HCT116 (cell line): ENCODE measurements at regions not wholly inside any gene's neighbourhood (a gene's known extent, or its start where the extent isn't known, plus 50 kb on each side); places are given as distances from the start of the nearest gene placed in this dataset.

ENCODE experiments used
- ATAC-seq: fragments of 200-7000 bp; cut with Tn5 transposase; 2 replicates; pipeline ENCODE4 v1.9.1; 2020; ENCODE audit warnings: mild to moderate bottlenecking, moderate library complexity
- BruUV-seq: library from RNA; stranded (reverse); fragments of 400-500 nt; replicated peaks from 2 replicates; lab custom pipeline; 2021; lab: Mats Ljungman, UMichigan
- CTCF ChIA-PET: fragments of 300-600 bp; sonication (Branson Sonifier 250); formaldehyde crosslinking; loops from one replicate; lab custom pipeline; 2021; ENCODE audit warnings: antibody characterized with exemption; lab: Charles Lee
- POLR2A ChIA-PET: fragments of 300-600, 350-600 bp; sonication (Branson Sonifier 250); formaldehyde crosslinking; loops from one replicate; lab custom pipeline; 2021; ENCODE audit warnings: antibody characterized with exemption; lab: Charles Lee
- RAD21 ChIA-PET, 2 experiments: fragments of 300-600 bp; sonication (Branson Sonifier 250); formaldehyde crosslinking; loops; one replicate each; lab custom pipeline; 2023; ENCODE audit warnings: low total read pairs in 2 of 2; ENCODE audit not compliant: uncharacterized antibody in 2 of 2, unreplicated experiment in 2 of 2, low non-redundant PET in 1 of 2; lab: Charles Lee
- DNase-seq: peaks from one replicate; pipeline ENCODE4 v3.0.0-alpha.2; 2010; ENCODE audit warnings: low read depth, low spot score
- H2AFZ ChIP-seq: fragments of 200-600 bp; shearing (Covaris generic), sonication (generic); 2 replicates; pipeline ENCODE4 v1.6.1; 2017; ENCODE audit warnings: low read depth, mixed run types, mixed read lengths, antibody characterized with exemption, low read length; ENCODE audit not compliant: poor library complexity, severe bottlenecking
- H3K27ac ChIP-seq: 2 replicates; pipeline ENCODE4 v1.5.1; 2012; ENCODE audit warnings: low read depth, low read length
- H3K27me3 ChIP-seq: fragments of 200-600 bp; sonication (generic); 2 replicates; pipeline ENCODE4 v1.6.1; 2016; ENCODE audit warnings: mixed run types, low read length, mixed read lengths; ENCODE audit not compliant: insufficient read depth
- H3K36me3 ChIP-seq, 2 experiments: fragments of 200-500 bp in 1 of 2; fragments of 200-600 bp in 1 of 2; sonication (Bioruptor generic) in 1 of 2; sonication (generic) in 1 of 2; 2 replicates each; pipeline versions ENCODE4 v1.5.1 to v1.6.1; 2014 to 2016; ENCODE audit warnings: low read length in 2 of 2, inconsistent platforms in 1 of 2, mixed read lengths in 1 of 2, mixed run types in 1 of 2; ENCODE audit not compliant: insufficient read depth in 2 of 2, control insufficient read depth in 1 of 2
- H3K4me1 ChIP-seq, 2 experiments: fragments of 200-600 bp in 1 of 2; sonication (generic) in 1 of 2; 2 replicates each; pipeline versions ENCODE4 v1.5.1 to v1.6.1; 2012 to 2017; ENCODE audit warnings: low read length in 2 of 2, inconsistent platforms in 1 of 2, mild to moderate bottlenecking in 1 of 2, mixed read lengths in 1 of 2, mixed run types in 1 of 2, moderate library complexity in 1 of 2; ENCODE audit not compliant: insufficient read depth in 2 of 2, control insufficient read depth in 1 of 2
- H3K4me2 ChIP-seq: fragments of 200-600 bp; sonication (generic); 2 replicates; pipeline ENCODE4 v1.6.1; 2017; ENCODE audit warnings: mixed run types, low read length, mixed read lengths
- H3K4me3 ChIP-seq, 2 experiments: fragments of 200-600 bp in 1 of 2; sonication (generic) in 1 of 2; replicated peaks in 1 of 2; 2 replicates each; pipeline ENCODE4 v1.5.1; 2011 to 2016; ENCODE audit warnings: low read length in 2 of 2, control low read depth in 1 of 2, low read depth in 1 of 2, mild to moderate bottlenecking in 1 of 2, mixed read lengths in 1 of 2, mixed run types in 1 of 2
- H3K79me2 ChIP-seq: fragments of 200-600 bp; sonication (generic); 2 replicates; pipeline ENCODE4 v1.6.1; 2017; ENCODE audit warnings: mild to moderate bottlenecking, mixed run types, low read length, moderate library complexity, mixed read lengths; ENCODE audit not compliant: insufficient read depth
- H3K9ac ChIP-seq: fragments of 200-600 bp; sonication (generic); 2 replicates; pipeline ENCODE4 v1.6.1; 2016; ENCODE audit warnings: low read length, mixed read lengths
- H3K9me2 ChIP-seq: fragments of 200-600 bp; sonication (generic), shearing (Covaris generic); 2 replicates; pipeline ENCODE4 v1.6.1; 2017; ENCODE audit warnings: mixed run types, mild to moderate bottlenecking, moderate library complexity; ENCODE audit not compliant: insufficient read depth
- H3K9me3 ChIP-seq, 2 experiments: fragments of 200-500 bp in 1 of 2; fragments of 200-600 bp in 1 of 2; sonication (Bioruptor generic) in 1 of 2; sonication (generic) in 1 of 2; 2 replicates each; pipeline ENCODE4 v1.6.1; 2014 to 2017; ENCODE audit warnings: low read length in 2 of 2, mixed read lengths in 2 of 2, inconsistent platforms in 1 of 2, low read depth in 1 of 2, mild to moderate bottlenecking in 1 of 2, mixed run types in 1 of 2, moderate library complexity in 1 of 2; ENCODE audit not compliant: control insufficient read depth in 1 of 2, insufficient read depth in 1 of 2
- H4K20me1 ChIP-seq: fragments of 200-600 bp; sonication (generic), shearing (Covaris generic); 2 replicates; pipeline ENCODE4 v1.6.1; 2017; ENCODE audit warnings: mixed run types, mild to moderate bottlenecking, moderate library complexity; ENCODE audit not compliant: insufficient read depth
- CEBPB ChIP-seq: IDR thresholded peaks from 2 replicates; pipeline ENCODE4 v1.6.1; 2012; ENCODE audit warnings: low read depth
- EGR1 ChIP-seq: IDR thresholded peaks from 2 replicates; pipeline ENCODE4 v1.6.1; 2012; ENCODE audit warnings: low read depth
- ELF1 ChIP-seq: IDR thresholded peaks from 2 replicates; pipeline ENCODE4 v1.6.1; 2012; ENCODE audit warnings: low read depth, borderline replicate concordance
- EZH2 ChIP-seq: fragments of 200-600 bp; sonication (generic); IDR thresholded peaks from 2 replicates; pipeline ENCODE4 v1.6.1; 2017; ENCODE audit warnings: antibody characterized with exemption, mixed run types
- FOSL1 ChIP-seq: IDR thresholded peaks from 2 replicates; pipeline ENCODE4 v1.6.1; 2012; ENCODE audit warnings: low read depth
- JUND ChIP-seq: IDR thresholded peaks from 2 replicates; pipeline ENCODE4 v1.6.1; 2012
- POLR2A ChIP-seq: IDR thresholded peaks from 2 replicates; pipeline ENCODE4 v1.7.0; 2011; ENCODE audit warnings: borderline replicate concordance; ENCODE audit not compliant: insufficient read depth, insufficient read length; ENCODE audit errors: extremely low read depth
- SIN3A ChIP-seq: IDR thresholded peaks from 2 replicates; pipeline ENCODE4 v1.6.1; 2012; ENCODE audit warnings: low read depth
- ZFX ChIP-seq: fragments of 450-650 bp; IDR thresholded peaks from 2 replicates; pipeline ENCODE4 v1.6.1; 2017
- ZNF274 ChIP-seq: fragments of 200-500 bp; sonication (Bioruptor generic); IDR thresholded peaks from 2 replicates; pipeline ENCODE4 v1.6.1; 2014; ENCODE audit warnings: mild to moderate bottlenecking, low read depth, low read length, inconsistent platforms
- intact Hi-C: fragments of 100-400 bp; cut with micrococcal nuclease; formaldehyde crosslinking; loops from 2 replicates; pipeline ENCODE4 v1.10.0; 2022
- TF ChIP-seq, protein P1 (sequence below): IDR thresholded peaks from 2 replicates; pipeline ENCODE4 v1.6.1; 2011; ENCODE audit warnings: mild to moderate bottlenecking, low read length, moderate library complexity; ENCODE audit not compliant: insufficient replicate concordance; ENCODE audit errors: extremely low read depth
- TF ChIP-seq, protein P2 (sequence below): IDR thresholded peaks from 2 replicates; pipeline ENCODE4 v1.6.1; 2012

DNA sequence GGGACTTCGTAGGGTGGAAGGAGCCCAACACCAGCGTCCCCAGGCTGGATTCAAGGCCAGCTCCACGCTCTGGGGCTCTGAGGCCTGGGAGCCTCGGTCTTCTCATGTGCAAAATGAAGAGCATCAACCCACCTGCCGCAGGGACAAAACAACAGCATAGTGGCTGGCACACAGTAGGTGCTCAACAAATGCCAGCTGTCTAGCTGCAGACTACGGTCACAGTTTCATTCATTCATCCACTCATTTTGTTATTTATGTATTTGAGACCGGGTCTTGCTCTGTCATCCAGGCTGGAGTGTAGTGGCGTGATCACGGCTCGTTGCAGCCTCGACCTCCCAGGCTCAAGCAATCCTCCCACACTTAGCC is 60.7 kb downstream of the CEBPB start:
- ChIA-PET POLR2A (no interaction called here), RAD21 (no interaction called here), CTCF (no interaction called here)
- H3K79me2 ChIP-seq = no peaks in the 10 kb centered on the region
- peaks cover 14 to 29% of the 10 kb centered on the region in 2 experiments; a peak in 3 of 4 replicates for H3K4me1 ChIP-seq
- H3K27me3 ChIP-seq = no peaks in the 10 kb centered on the region
- no peaks in the 10 kb centered on the region for H3K9me3 ChIP-seq
- ATAC-seq = no peak
- H3K27ac ChIP-seq = no peak overlapping the region; the same call in 1 of the 2 replicates
- no peak for TF ChIP-seq JUND
- TF ChIP-seq CEBPB = no peak
- TF ChIP-seq SIN3A = no peak
- TF ChIP-seq, protein P1, sequence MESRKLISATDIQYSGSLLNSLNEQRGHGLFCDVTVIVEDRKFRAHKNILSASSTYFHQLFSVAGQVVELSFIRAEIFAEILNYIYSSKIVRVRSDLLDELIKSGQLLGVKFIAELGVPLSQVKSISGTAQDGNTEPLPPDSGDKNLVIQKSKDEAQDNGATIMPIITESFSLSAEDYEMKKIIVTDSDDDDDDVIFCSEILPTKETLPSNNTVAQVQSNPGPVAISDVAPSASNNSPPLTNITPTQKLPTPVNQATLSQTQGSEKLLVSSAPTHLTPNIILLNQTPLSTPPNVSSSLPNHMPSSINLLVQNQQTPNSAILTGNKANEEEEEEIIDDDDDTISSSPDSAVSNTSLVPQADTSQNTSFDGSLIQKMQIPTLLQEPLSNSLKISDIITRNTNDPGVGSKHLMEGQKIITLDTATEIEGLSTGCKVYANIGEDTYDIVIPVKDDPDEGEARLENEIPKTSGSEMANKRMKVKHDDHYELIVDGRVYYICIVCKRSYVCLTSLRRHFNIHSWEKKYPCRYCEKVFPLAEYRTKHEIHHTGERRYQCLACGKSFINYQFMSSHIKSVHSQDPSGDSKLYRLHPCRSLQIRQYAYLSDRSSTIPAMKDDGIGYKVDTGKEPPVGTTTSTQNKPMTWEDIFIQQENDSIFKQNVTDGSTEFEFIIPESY = no peak
- TF ChIP-seq ELF1 = no peak
- TF ChIP-seq ZFX = no peak
- TF ChIP-seq EZH2 = no peak
- no peak for TF ChIP-seq EGR1
- TF ChIP-seq FOSL1 = no peak
- TF ChIP-seq ZNF274 = no peak
- TF ChIP-seq, protein P2, sequence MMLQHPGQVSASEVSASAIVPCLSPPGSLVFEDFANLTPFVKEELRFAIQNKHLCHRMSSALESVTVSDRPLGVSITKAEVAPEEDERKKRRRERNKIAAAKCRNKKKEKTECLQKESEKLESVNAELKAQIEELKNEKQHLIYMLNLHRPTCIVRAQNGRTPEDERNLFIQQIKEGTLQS = no peak
- no peak for TF ChIP-seq POLR2A
- no peak overlapping the region for H3K9ac ChIP-seq
- intact Hi-C loops = no loop called here
- no peak overlapping the region for H2AFZ ChIP-seq
- no peak for DNase-seq
- no peak overlapping the region for H3K4me3 ChIP-seq
- no peaks in the 10 kb centered on the region for H3K36me3 ChIP-seq
- H3K9me2 ChIP-seq = no peaks in the 10 kb centered on the region
- no peak overlapping the region for H3K4me2 ChIP-seq
- H4K20me1 ChIP-seq = no peaks in the 10 kb centered on the region
- no TSS peak for BruUV-seq
